GM12891 (cell line): ENCODE measurements at regions not wholly inside any gene's neighbourhood (a gene's known extent, or its start where the extent isn't known, plus 50 kb on each side); places are given as distances from the start of the nearest gene placed in this dataset.

Experiments
- POLR2A ChIP-seq: IDR thresholded peaks from 2 replicates; pipeline ENCODE4 v1.6.1; 2011; ENCODE audit warnings: low read depth, low read length, control low read depth
- POLR2AphosphoS5 ChIP-seq: IDR thresholded peaks from 2 replicates; pipeline ENCODE4 v1.6.1; 2011; ENCODE audit warnings: low read depth, low read length, control low read depth

- TF ChIP-seq POLR2AphosphoS5 (no peak), POLR2A (no peak)
These were observed 470.8 kb upstream of the IGFBP7 start for GRCh38 chr4:57580710-57581599.
